Osteoblast (primary cell): ENCODE measurements at regions not wholly inside any gene's neighbourhood (a gene's known extent, or its start where the extent isn't known, plus 50 kb on each side); places are given as distances from the start of the nearest gene placed in this dataset.

Source experiments
- DNase-seq: peaks from one replicate; pipeline ENCODE4 v3.0.0; 2011; ENCODE audit warnings: low spot score, mixed read lengths; ENCODE audit not compliant: insufficient read length; ENCODE audit errors: missing footprints
- H2AFZ ChIP-seq: 2 replicates; pipeline ENCODE4 v1.6.0; 2011; ENCODE audit warnings: mild to moderate bottlenecking, low read length
- H3K27ac ChIP-seq: 2 replicates; pipeline ENCODE4 v1.5.1; 2011; ENCODE audit warnings: mild to moderate bottlenecking, low read depth, low read length, moderate library complexity
- H3K27me3 ChIP-seq: 2 replicates; pipeline ENCODE4 v1.6.0; 2012; ENCODE audit warnings: mild to moderate bottlenecking, control low read depth, inconsistent platforms, low read length, moderate library complexity; ENCODE audit not compliant: insufficient read depth
- H3K36me3 ChIP-seq: 2 replicates; pipeline ENCODE4 v1.5.1; 2011; ENCODE audit warnings: mild to moderate bottlenecking, low read length, control low read depth, moderate library complexity; ENCODE audit not compliant: insufficient read depth
- H3K4me1 ChIP-seq: 2 replicates; pipeline ENCODE4 v1.5.1; 2011; ENCODE audit warnings: mild to moderate bottlenecking, low read length, control low read depth, moderate library complexity; ENCODE audit not compliant: insufficient read depth
- H3K4me2 ChIP-seq: 2 replicates; pipeline ENCODE4 v1.6.0; 2011; ENCODE audit warnings: mild to moderate bottlenecking, low read length; ENCODE audit not compliant: insufficient read depth
- H3K4me3 ChIP-seq: fragments of 200-600 bp; sonication (generic); 3 replicates; pipeline ENCODE4 v1.5.1; 2012; ENCODE audit warnings: mild to moderate bottlenecking, low read length, inconsistent platforms; ENCODE audit not compliant: insufficient read depth
- H3K79me2 ChIP-seq: 2 replicates; pipeline ENCODE4 v1.6.0; 2012; ENCODE audit warnings: mild to moderate bottlenecking, low read length, control low read depth, inconsistent platforms; ENCODE audit not compliant: insufficient read depth
- H3K9me3 ChIP-seq: 2 replicates; pipeline ENCODE4 v1.5.1; 2011; ENCODE audit warnings: low read depth, low read length, control low read depth
- H4K20me1 ChIP-seq: 2 replicates; pipeline ENCODE4 v1.6.0; 2012; ENCODE audit warnings: mild to moderate bottlenecking, low read length, control low read depth; ENCODE audit not compliant: insufficient read depth
- TF ChIP-seq, protein P1 (sequence below): IDR thresholded peaks from 2 replicates; pipeline ENCODE4 v1.5.1; 2011; ENCODE audit warnings: mild to moderate bottlenecking, low read depth, low read length, moderate library complexity; ENCODE audit errors: extremely low read depth

DNA sequence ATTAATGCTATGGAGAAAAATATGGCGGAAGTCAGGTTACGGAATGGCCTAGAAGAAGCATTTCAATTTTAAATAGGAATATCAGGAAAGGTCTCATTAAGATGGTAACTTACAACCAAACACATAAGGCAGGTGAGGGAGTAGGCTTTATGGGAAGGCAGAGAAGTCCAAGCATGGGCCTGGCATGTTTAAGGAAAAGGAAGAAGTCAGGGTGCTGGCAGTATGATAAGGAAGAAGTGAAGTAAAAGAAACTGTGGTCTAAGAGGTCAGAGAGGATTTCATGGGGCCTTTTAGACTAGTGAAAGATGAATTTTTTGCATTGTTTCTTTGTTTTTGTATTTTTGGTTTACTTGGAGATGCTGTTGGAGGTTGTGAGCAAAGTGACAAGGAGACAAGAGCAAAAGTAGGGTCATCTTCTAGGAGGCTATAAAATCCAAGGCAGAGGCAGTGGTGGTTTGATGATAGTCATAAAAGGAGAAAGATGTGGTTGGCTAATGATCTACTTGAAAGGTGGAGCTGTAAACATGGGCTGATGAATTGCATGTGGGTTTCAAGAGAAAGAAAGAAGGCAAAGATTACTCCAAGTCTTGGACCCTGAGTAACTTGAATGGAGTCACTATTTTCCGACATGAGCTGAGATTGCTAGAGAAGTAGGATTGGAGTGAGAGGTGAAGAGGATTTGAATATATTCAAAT is 354.3 kb downstream of the GPD2 start:
- Histone ChIP-seq H3K9me3 (no peaks in the 10 kb centered on the region), H3K4me2 (no peak overlapping the region), H2AFZ (no peak overlapping the region), H3K27me3 (no peaks in the 10 kb centered on the region), H3K4me3 (no peak overlapping the region), H3K36me3 (no peaks in the 10 kb centered on the region), H3K4me1 (no peaks in the 10 kb centered on the region), H3K79me2 (no peaks in the 10 kb centered on the region), H3K27ac (no peak overlapping the region), H4K20me1 (no peaks in the 10 kb centered on the region)
- DNase-seq = no peak
- TF ChIP-seq, protein P1, sequence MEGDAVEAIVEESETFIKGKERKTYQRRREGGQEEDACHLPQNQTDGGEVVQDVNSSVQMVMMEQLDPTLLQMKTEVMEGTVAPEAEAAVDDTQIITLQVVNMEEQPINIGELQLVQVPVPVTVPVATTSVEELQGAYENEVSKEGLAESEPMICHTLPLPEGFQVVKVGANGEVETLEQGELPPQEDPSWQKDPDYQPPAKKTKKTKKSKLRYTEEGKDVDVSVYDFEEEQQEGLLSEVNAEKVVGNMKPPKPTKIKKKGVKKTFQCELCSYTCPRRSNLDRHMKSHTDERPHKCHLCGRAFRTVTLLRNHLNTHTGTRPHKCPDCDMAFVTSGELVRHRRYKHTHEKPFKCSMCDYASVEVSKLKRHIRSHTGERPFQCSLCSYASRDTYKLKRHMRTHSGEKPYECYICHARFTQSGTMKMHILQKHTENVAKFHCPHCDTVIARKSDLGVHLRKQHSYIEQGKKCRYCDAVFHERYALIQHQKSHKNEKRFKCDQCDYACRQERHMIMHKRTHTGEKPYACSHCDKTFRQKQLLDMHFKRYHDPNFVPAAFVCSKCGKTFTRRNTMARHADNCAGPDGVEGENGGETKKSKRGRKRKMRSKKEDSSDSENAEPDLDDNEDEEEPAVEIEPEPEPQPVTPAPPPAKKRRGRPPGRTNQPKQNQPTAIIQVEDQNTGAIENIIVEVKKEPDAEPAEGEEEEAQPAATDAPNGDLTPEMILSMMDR = no peak

DNA sequence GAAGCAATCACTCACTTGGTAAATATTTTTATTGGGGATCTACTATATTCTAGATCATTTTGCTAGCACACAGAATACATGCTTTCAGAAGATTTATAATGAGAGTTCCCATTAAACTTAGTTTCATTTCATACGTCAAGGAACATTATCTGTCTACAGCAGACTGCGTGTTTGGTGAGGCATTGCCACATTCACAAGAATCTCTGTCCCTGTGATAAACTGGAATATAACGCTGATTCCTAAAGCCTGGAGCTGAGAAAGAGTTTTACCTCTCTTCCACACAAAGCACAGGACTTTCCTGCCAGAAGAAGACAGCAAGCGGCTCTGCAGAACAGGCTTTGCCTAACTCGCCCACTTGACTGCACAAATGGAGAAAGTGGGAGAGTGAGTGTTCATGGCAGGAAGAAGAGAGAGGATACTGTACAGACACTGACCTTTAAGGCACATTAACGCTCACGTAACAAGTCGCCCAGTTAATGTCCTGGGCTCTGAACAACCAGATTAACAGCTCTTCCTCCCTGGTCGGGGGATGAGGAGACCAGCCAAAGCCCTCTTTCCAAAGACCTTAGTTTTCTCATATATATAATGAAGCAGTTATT is 356.2 kb downstream of the GPD2 start:
- TF ChIP-seq, protein P1 = no peak
- no peaks in the 10 kb centered on the region for H3K4me1 ChIP-seq
- no peaks in the 10 kb centered on the region for H4K20me1 ChIP-seq
- H3K79me2 ChIP-seq = no peaks in the 10 kb centered on the region
- H3K27me3 ChIP-seq = no peaks in the 10 kb centered on the region
- H3K9me3 ChIP-seq = no peaks in the 10 kb centered on the region
- no peaks in the 10 kb centered on the region for H3K36me3 ChIP-seq
- H2AFZ ChIP-seq = no peak overlapping the region
- H3K27ac ChIP-seq = no peak overlapping the region
- no peak overlapping the region for H3K4me3 ChIP-seq
- DNase-seq = no peak
- H3K4me2 ChIP-seq = no peak overlapping the region

- Histone ChIP-seq H2AFZ (no peak overlapping the region), H3K4me3 (no peak overlapping the region)
These were observed 361.7 kb downstream of the GPD2 start for GRCh38 chr2:156797832-156798231.

More at GRCh38 chr2:156797832-156798231, 361.7 kb downstream of the GPD2 start:
- no peaks in the 10 kb centered on the region for H3K4me1 ChIP-seq
- H3K27ac ChIP-seq = no peak overlapping the region
- TF ChIP-seq, protein P1 = no peak
- H3K27me3 ChIP-seq = no peaks in the 10 kb centered on the region
- H3K4me2 ChIP-seq = no peak overlapping the region
- H3K9me3 ChIP-seq = no peaks in the 10 kb centered on the region
- H3K36me3 ChIP-seq = no peaks in the 10 kb centered on the region
- no peaks in the 10 kb centered on the region for H4K20me1 ChIP-seq
- no peak for DNase-seq
- no peaks in the 10 kb centered on the region for H3K79me2 ChIP-seq
